Kidney glomerular epithelial cell (primary cell): ENCODE measurements at regions not wholly inside any gene's neighbourhood (a gene's known extent, or its start where the extent isn't known, plus 50 kb on each side); places are given as distances from the start of the nearest gene placed in this dataset.
"Not testable (repeated sequence)": the region's sequence is repeated elsewhere in the genome, so short reads cannot be mapped to it uniquely, and the experiment has no call there.

Experiments
- DNase-seq: peaks from one replicate; lab custom pipeline; 2025; lab: John Stamatoyannopoulos, UW

DNA sequence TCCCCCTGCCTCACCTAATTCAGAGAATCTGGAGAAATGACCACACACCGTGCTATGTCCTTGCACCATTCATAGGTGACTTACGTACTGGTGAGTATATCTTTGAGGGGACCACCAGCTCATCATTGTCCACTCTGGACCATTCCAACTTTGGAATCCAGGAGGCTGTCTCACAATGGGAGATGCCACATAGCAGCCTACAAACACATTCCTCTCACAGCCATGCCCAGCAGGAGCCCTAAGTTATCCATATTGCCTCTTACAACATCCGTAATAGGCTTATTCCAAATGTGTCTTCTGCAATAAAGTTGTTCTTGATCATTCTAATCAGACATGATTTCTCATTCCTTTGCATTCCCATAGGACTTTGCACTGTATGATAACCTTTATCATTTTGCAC is 436.7 kb downstream of the EFNB2 start:
- no peak for DNase-seq

DNA sequence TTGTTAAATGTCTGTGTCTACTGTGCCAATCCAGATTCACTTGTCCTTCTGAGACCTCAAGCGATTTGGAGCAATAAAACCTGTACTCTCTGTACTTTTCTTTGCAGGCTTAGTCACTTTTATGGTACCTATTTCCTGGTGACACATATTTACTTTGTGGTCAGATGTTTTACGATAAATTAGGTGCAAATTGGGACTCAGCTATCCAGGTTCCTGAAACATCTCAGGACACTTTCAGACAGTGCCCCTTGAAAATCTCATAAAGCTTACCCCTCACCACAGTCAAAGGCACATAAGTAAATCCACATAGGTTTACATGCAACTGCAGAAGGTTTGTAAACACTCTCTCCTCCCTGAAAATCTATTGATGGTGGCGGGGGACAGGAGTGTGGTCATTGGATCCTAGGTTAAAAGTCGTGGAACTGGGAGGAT is 438.8 kb downstream of the EFNB2 start:
- DNase-seq: no peak

DNA sequence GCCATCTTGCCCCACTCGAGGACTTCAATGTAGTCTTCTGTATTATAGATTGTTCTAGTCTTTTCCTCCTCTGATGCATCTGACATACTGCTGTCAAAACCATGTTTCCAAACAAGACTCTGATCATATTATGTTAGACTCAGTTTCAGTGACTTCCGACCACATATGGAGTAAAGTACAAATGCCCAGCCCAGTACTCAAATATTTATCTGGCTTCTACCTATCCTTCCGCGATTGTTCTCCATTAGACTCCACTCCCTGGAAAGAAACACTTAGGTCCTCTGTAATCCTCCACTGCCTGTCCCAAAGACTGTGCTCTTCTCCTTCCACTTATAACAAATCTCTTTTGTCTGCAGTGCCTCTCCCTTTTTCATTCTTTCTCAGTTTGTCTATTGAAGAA is 439.5 kb downstream of the EFNB2 start:
- no peak for DNase-seq

DNA sequence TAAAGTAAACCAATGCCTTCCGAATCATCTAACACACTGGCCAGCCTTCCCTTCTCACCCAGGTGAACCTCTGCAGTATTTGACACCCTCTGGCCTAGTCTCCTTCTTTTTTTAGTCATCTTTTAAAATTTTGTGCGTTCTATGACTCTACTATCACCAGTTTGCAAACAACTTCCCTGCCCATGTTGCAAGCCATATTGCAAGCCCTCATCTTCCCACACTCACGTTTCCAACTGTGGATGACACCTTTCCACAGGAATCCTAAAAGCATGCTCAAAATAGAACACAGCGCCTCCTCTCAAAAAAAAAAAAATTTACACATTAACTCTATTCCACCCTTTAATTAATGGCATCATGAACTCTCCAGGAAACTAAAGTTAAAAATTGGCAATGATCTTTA is 440.1 kb downstream of the EFNB2 start:
- DNase-seq: no peak

DNA sequence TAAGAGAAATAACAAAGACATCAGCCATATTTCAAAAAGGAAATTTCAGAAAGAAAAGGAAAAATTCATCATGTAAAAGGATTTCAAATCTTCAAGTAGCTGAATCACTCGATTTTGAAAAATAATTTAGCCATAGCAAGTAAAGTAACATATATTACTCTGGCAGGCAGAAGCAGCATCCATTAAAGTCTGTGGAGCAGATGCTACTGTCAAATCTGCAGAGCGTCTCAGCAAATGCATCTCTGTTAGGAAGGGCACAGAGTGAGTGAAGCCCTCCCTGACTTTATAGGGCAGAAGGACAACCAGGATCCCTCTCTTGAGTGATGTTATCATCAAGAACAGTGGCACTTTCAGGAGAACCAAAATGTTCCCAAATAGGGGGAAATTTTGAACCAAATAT is 445.5 kb downstream of the EFNB2 start:
- no peak for DNase-seq

DNA sequence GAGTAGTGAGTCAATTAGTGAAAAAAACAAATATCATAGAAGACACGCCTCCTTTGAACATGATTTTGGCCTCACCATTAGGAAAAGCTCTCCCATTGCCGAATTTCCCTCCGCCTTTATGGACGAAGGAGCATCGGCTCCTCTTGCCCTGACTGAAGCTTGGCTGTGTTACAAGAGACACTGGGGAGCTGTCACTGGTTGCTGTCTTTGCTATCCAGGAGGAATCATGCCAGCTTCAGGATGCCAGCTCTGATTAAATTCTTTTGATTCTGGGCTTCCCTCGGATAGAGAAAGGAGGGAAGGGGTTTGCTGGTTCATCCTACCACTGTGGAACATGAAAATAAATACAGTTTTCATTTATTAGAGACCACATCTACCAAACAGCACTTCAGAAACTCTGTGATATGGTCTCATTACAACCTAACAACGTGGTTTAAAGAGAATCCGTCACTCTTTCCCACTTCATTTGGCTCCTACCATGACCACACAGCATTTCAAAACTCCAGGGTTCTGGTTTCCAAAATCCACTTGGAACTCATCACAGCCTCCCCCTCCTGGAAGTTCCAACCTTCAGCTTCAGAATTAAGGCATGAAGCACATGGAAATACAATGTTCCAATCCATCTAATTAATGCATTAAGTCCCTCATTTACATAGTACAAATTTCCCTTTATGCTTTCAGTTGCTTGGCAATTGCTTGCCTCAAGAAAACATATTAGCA is 446.0 kb downstream of the EFNB2 start:
- DNase-seq: no peak

DNA sequence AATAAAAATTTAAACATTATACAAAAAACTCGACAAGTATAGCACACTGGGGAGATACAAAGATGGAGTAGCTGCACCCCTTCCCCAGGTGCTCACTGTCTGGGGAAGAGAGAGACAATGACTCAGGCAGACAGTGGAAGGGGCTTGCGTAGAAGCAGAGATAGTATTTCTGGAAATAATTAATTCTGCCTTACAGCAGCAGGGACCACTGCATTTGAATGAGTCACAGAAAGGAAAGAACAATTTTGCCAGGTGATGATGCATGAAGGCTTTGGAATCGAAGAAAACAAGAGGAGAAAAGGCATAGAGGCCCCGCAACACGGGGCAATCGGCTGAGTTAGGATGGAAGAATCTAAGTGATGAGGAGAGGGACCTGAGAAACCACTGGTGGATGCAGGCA is 447.4 kb downstream of the EFNB2 start:
- DNase-seq: peak; percentile 90

DNA sequence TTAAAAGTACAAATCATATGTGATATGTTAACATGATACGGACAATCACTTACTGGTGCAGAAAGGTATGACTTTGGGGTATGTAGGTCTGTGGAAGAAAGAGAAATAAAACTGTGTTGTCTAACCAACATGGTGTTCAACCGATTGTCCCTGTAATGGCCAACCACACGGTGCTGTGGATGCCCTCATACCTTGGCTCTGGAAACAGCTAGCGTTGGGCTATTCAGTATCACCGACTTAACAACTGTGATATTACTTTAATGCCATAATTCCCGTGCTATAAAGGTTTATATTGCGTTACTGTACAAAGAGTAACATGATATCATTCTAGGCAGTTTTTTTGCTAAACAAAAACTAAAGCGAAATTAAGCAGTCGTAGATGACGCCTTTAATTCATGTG is 448.3 kb downstream of the EFNB2 start:
- DNase-seq: no peak

DNA sequence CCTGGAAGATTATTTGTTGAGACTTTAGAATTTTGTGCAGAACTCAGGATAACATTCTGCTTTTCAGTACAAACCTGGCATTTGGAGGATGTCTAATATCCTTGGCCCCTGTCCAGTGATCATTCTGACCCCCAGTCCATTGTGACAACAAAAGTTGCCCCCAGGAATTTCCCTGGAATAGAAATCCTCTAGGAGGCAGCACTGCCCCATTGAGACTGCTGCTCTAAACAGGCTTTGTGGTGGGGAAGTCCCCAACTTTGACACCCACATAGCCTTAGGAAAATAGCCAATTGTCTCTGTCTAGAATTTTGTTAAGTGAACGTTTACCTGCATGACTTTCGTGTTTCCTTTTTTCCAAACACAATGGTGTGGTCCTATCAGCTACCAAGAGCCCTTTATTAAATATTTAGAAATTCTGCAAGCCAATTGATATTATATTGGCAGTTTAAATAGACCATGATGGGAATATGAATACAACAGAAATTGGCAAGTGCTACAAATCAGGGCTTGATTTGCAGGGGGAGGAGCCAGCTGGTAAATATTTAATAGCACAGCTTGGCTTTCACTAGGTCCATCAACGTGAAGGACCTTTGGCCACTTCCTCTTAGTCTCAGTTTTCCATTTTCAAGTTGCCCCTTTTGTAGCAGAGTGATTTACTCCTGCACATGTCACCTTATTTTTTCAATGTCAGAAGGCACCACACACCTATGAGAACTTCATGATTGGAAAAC is 451.7 kb downstream of the EFNB2 start:
- DNase-seq: peak; percentile 38

DNA sequence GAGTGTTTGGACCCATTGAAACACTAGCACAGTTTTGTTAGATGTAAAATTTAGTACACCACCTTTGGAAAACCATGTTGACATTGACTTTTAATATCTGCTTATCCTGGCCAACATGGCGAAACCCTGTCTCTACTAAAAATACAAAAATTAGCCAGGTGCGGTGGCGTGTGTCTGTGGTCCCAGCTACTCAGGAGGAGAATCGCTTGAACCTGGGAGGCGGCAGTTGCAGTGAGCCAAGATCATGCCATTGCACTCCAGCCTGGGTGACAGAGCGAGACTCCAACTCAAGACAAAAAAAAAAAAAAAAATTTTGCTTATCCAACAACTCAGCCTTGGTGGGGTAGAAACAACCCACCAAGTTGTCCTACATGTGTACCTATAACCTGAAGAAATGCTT is 454.2 kb downstream of the EFNB2 start:
- DNase-seq: not testable (repeated sequence)

DNA sequence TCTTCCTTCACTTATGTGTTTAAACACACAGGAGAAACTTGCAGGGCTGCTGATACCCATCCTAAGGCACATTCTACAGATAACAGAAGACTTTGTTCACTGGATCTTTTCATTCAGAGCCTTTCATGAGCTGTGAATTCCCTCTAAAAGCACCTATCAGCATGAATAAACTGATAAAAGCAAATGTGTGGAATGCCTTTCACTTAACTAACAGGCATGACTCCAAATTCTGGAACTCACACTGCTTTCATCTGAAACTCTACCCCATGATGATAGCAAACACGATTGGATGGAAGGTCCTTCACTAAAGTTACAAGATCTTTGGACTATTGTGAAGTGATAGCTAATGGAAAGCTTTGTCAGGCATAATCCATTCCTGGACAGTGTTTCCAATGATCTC is 457.3 kb downstream of the EFNB2 start:
- no peak for DNase-seq

DNA sequence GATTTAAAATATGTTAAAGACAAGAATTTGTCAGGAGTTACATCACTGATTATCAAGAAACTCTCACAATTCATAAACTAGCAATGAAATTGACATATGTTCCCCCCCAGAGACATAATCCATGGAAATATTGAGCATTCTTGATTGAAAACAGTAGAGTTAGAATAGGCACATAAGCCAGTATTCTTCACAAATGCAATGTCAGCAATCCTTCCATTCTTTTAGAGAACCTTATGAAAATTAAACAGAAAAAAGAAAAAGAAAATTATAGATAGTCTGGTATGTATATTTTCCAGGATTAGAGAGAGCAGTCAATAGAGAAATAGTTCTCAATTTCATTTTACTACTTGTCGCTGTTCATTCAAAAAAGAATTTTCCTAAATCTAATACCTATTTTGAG is 458.4 kb downstream of the EFNB2 start:
- DNase-seq: no peak

DNA sequence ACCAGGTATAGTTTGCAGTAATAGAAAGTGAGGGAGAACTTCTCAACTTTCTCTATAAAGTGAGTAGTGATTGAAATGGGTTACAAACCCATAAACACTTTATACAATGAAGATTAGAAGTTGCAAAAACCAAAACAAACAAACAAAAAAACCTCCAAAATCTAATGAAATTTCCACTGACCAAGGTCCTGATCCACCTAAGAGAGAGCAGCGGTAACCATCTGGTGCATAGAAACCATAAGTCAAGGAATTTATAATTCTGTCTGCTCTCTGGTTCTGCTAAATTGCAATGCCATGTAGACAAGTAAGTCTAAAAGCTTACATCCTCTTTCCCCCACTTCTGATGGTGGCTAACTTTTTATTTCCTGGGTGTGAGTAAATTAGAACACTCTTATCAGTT is 463.4 kb downstream of the EFNB2 start:
- no peak for DNase-seq

DNA sequence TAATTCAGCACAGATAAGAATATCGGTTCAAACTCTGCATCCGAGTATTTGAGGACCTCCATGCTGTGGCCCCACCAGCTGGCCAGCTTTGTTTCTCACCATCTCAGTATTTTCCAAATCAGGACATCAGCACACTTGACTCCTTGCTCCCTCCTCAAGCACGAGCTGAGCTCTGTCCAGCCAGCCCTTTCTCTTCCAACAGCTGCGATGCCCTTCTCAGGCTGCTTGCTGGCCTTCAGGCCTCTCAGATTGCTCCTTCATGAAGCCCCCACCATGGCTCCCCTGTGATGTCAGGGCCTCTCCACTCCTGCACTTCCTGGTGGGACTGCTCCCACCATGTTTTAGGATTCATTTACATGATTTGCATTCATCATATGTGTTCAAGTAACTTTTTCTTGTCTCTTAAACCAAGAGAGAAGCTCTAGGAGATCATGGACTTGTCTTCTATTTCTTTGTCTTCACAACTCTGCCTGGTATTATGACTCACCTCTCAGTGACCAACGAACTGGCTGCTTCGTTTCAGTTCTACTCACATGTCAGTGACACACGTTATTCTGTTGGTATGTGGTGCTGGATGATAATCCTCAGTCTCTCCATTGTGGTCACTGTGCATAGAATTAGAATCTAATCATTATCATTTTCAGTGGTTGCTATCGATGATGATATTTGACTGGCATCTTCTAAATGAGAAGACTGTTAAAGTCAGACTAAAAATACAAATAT is 471.7 kb downstream of the EFNB2 start:
- DNase-seq: peak; percentile 17

DNA sequence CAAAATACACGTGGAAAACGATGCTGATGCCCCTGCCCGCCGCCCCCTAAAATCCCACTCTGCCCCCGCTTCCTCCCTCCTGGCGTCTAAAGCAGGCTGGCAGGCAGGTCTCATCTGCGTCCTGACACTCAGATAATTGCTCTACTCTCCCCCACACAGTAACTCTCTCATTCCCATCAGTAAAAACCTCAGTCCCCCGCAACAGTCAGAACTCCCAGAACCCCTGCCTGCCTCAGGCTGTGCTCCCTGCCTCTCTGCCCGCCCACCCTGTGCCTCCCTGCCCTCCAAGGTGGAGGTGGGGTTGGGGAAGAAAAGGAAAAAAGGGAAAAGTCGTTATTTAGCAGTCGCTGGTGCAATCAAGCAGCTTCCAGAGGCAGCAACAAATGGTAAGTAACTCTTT is 473.7 kb downstream of the EFNB2 start:
- no peak for DNase-seq

DNA sequence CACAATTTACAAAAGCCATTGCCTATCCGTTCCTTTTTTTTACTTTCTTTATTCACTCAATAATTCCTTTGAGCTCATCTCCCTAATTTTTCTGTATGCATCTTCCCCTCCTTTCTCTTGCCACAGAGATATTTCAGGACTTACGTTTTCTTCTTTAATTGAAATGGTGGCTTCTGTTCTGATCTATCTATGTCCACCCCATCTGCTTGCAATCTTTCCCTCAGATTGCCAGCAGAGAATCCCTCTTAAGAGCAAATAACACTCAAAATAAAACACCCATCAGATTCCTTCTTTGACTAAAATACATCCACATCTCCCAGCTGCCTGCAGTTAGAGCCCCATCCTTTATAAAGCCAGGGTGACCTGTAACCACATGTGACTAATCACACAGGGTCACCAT is 478.6 kb downstream of the EFNB2 start:
- DNase-seq: no peak

DNA sequence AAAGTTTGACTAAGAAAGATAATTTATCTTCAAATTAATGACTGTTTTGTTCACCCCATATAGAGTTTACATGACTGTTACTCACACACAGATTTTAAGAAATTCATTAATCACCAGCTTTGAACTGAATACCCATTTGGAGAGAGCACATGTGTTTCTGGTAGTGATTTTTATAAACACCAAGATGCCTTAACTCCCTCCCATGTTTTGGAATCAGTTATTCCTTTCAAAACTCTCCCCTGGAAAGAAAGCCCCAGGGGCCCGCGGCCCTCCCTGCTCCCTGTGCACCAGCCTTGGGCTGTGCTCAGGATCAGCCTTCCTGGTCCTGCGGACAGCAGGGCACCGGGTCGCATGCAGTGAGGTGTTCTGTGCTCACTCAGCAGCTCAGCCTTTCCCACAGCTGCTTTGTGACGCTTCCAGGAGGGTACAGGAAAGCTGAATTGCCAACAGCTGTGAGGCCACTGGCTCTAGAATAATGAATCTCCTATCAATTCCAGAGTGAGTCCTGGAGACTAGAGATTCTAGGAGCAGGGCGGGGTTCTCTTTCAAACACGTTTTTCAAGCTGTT is 483.2 kb downstream of the EFNB2 start:
- no peak for DNase-seq

DNA sequence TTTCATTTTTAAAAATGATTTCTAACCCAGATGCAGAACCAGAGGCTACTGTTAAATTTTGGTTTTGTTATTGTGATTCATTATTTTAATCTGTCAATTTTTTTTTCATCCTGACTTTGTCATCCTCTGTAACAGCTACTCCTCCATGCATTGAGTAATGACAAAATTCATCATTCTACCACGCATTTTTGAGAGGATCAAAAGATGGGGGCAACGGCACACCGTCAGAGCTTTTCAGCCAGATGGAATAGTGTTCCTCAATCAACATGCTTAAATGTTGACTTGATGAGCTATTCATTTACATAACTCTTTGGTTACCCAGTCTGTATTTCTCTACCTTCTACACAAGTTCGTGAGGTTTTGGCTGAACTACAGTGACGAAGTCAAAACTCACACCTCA is 486.3 kb downstream of the EFNB2 start:
- no peak for DNase-seq

DNA sequence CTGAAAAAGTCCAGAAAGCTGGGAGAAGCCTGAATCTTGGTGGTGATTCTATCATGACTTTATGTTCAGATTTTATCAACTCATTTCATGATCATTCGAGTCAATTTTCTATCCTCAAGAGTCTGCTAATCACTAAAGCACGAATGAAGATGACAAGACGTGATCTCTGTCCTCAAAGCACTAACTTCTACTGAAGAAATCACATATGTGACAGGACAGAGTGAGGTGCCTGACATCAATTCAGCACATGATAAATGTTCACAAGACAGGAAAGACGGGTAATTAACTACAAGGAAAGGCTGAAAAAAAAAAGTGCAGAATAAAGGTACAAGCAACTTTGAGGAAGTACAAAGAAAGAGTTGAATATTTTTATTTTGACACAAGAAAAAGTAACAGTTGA is 487.1 kb downstream of the EFNB2 start:
- DNase-seq: no peak

DNA sequence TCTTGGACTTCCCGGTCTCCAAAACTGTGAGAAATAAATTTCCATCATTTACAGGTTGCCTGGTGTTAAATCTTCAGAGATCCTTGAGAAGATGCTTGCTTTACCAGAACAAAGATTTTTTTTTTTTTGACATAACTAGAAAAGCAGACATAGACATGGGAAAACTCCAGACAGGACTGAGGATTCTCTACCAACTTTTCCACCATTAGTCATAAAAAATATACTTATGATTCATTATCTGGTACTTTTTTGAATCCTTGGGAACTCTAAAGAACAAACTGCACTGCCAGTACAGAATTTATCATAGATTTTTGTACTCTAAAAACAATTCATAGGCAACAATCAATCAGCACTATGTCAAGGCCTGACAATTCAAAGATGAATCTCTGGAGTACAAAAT is 487.6 kb downstream of the EFNB2 start:
- no peak for DNase-seq

DNA sequence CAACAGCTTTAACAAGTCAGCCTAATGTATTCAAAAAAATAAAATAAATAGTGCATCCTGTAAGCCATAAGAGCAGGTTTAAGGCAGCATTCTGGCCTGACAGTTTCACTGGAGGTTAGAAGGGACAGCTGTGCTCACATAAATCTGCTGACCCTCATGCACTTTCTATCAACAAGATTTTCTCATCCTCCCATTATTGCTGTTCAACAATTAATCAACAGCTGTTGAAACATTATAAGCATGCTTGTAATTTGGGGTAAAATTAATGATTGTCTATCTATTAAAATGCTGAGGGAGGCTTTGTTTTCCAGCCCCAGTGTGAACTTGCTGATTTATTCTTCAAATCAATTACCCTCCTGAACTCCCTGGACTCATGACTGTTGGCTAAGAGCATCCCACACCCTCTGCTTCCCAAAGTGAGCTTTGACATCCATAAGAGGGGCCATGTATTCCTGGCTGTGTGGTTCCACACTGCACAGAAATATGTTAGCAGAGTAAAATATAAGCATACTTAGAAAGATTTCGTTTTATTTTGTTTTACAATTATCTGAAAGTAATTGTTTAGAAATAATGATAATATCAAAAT is 492.4 kb downstream of the EFNB2 start:
- no peak for DNase-seq

DNA sequence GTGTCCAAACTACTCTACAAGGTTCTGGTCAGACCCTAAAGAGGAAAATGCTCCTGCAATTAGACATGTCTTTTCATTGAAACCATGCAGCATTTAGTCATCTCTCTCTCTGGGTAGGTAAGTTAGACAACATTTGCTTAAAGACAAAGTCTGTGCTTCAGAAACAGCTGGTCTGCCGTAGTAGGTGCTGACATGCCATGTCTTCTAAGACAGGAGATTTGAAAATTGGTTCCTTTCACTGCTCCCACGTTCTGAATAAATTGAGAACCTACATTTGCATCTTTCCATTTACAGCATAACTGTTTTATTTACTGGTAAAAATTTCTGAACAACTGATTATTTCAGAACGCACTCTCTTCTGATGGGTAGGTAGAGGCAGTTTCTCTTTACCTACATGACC is 494.0 kb downstream of the EFNB2 start:
- DNase-seq: no peak
